Mesodermal cell (in vitro differentiated cells): ENCODE measurements at regions not wholly inside any gene's neighbourhood (a gene's known extent, or its start where the extent isn't known, plus 50 kb on each side); places are given as distances from the start of the nearest gene placed in this dataset.

ENCODE experiments used
- H3K27ac ChIP-seq: 2 replicates; pipeline ENCODE4 v1.7.0; 2013; ENCODE audit warnings: mild to moderate bottlenecking, low read depth, low read length, moderate library complexity; ENCODE audit not compliant: severe bottlenecking
- H3K36me3 ChIP-seq: 2 replicates; pipeline ENCODE4 v1.7.1; 2013; ENCODE audit warnings: mild to moderate bottlenecking, low read length, moderate library complexity; ENCODE audit not compliant: control insufficient read depth, insufficient read depth
- H3K4me1 ChIP-seq: one replicate; pipeline ENCODE4 v1.7.1; 2013; ENCODE audit warnings: mild to moderate bottlenecking, low read length; ENCODE audit not compliant: insufficient read depth, control insufficient read depth, poor library complexity, severe bottlenecking
- H3K4me3 ChIP-seq: 2 replicates; pipeline ENCODE4 v1.7.0; 2013; ENCODE audit warnings: low read length, control low read depth, mild to moderate bottlenecking; ENCODE audit not compliant: insufficient read depth, poor library complexity, severe bottlenecking; ENCODE audit errors: extremely low read depth
- H3K9me3 ChIP-seq: 2 replicates; pipeline ENCODE4 v1.7.1; 2013; ENCODE audit warnings: mild to moderate bottlenecking, low read length, moderate library complexity; ENCODE audit not compliant: control insufficient read depth
- WGBS, 2 experiments: methylation state at CpG; one replicate each; pipeline ENCODE4 v1.1.5; 2013; ENCODE audit warnings: missing lambda C conversion rate in 2 of 2; ENCODE audit not compliant: insufficient coverage in 2 of 2; 5-methylcytosine and 5-hydroxymethylcytosine counted together

GRCh38 chr11:95690100-95690499 is 99.5 kb downstream of the FAM76B start:
- Histone ChIP-seq H3K9me3 (no peaks in the 10 kb centered on the region), H3K36me3 (no peaks in the 10 kb centered on the region), H3K27ac (no peak overlapping the region), H3K4me3 (no peak overlapping the region), H3K4me1 (no peaks in the 10 kb centered on the region)
- 93% methylated on average over 3 of the region's 3 CpGs; no CpG with 5 or more reads in 1 of the 2 experiments for WGBS, 2 experiments

- WGBS, 2 experiments, result 88 to 97% methylated on average over 4 of the region's 7 CpGs
- Histone ChIP-seq H3K9me3 (no peaks in the 10 kb centered on the region), H3K27ac (no peak overlapping the region), H3K36me3 (no peaks in the 10 kb centered on the region), H3K4me3 (no peak overlapping the region), H3K4me1 (no peaks in the 10 kb centered on the region)
Observed at GRCh38 chr11:95688501-95689222, 100.9 kb downstream of the FAM76B start.

GRCh38 chr11:95688015-95688414 is 101.6 kb downstream of the FAM76B start:
- H3K9me3 ChIP-seq, result no peaks in the 10 kb centered on the region
- no peak overlapping the region for H3K4me3 ChIP-seq
- no peaks in the 10 kb centered on the region for H3K36me3 ChIP-seq
- no peak overlapping the region for H3K27ac ChIP-seq
- no peaks in the 10 kb centered on the region for H3K4me1 ChIP-seq
- WGBS, 2 experiments, result 100% methylated on average over 1 of the region's 2 CpGs

GRCh38 chr11:95686265-95686664 is 103.3 kb downstream of the FAM76B start:
- no CpG with 5 or more reads among the region's 3 CpGs for whole genome bisulfite sequencing, 2 experiments
- Histone ChIP-seq H3K4me3 (no peak overlapping the region), H3K9me3 (no peaks in the 10 kb centered on the region), H3K36me3 (no peaks in the 10 kb centered on the region), H3K27ac (no peak overlapping the region), H3K4me1 (no peaks in the 10 kb centered on the region)

- Histone ChIP-seq H3K4me1 (no peaks in the 10 kb centered on the region), H3K27ac (no peak overlapping the region), H3K4me3 (no peak overlapping the region), H3K36me3 (no peaks in the 10 kb centered on the region), H3K9me3 (no peaks in the 10 kb centered on the region)
- WGBS, 2 experiments, result 100% methylated on average over 2 of the region's 2 CpGs; no CpG with 5 or more reads in 1 of the 2 experiments
Observed at GRCh38 chr11:95684701-95685100, 104.9 kb downstream of the FAM76B start.

- Histone ChIP-seq H3K36me3 (no peaks in the 10 kb centered on the region), H3K27ac (no peak overlapping the region), H3K9me3 (no peaks in the 10 kb centered on the region), H3K4me3 (no peak overlapping the region), H3K4me1 (no peaks in the 10 kb centered on the region)
- WGBS, 2 experiments, result 88 to 100% methylated on average over 1 of the region's 1 CpG
Observed at GRCh38 chr11:95684170-95684569, 105.4 kb downstream of the FAM76B start.

- Histone ChIP-seq H3K27ac (no peak overlapping the region), H3K9me3 (no peaks in the 10 kb centered on the region), H3K4me3 (no peak overlapping the region), H3K36me3 (no peaks in the 10 kb centered on the region), H3K4me1 (no peaks in the 10 kb centered on the region)
- 70 to 91% methylated on average over 1 of the region's 2 CpGs for WGBS, 2 experiments
Observed at GRCh38 chr11:95682552-95682951, 107.0 kb downstream of the FAM76B start.

GRCh38 chr11:95680169-95680929 is 109.2 kb downstream of the FAM76B start:
- H3K27ac ChIP-seq, result no peak overlapping the region
- H3K4me1 ChIP-seq, result no peaks in the 10 kb centered on the region
- H3K4me3 ChIP-seq, result no peak overlapping the region
- H3K36me3 ChIP-seq, result no peaks in the 10 kb centered on the region
- WGBS, 2 experiments, result 73 to 100% methylated on average over 1 of the region's 3 CpGs
- H3K9me3 ChIP-seq, result no peaks in the 10 kb centered on the region

- Histone ChIP-seq H3K27ac (no peak overlapping the region), H3K9me3 (no peaks in the 10 kb centered on the region)
Observed at GRCh38 chr11:95678988-95679387, 110.6 kb downstream of the FAM76B start.

GRCh38 chr11:95676308-95676707 is 113.3 kb downstream of the FAM76B start:
- WGBS, 2 experiments, result 83 to 97% methylated on average over 1 to 3 of the region's 4 CpGs
- Histone ChIP-seq H3K4me3 (no peak overlapping the region), H3K9me3 (no peaks in the 10 kb centered on the region), H3K36me3 (no peaks in the 10 kb centered on the region), H3K27ac (no peak overlapping the region), H3K4me1 (no peaks in the 10 kb centered on the region)

More at GRCh38 chr11:95678988-95679387, 110.6 kb downstream of the FAM76B start:
- WGBS, 2 experiments, result 88 to 100% methylated on average over 1 to 3 of the region's 4 CpGs
- H3K4me1 ChIP-seq, result no peaks in the 10 kb centered on the region
- no peaks in the 10 kb centered on the region for H3K36me3 ChIP-seq
- no peak overlapping the region for H3K4me3 ChIP-seq

GRCh38 chr11:95675585-95675984 is 114.0 kb downstream of the FAM76B start:
- Histone ChIP-seq H3K4me3 (no peak overlapping the region), H3K36me3 (no peaks in the 10 kb centered on the region), H3K9me3 (no peaks in the 10 kb centered on the region), H3K27ac (no peak overlapping the region), H3K4me1 (no peaks in the 10 kb centered on the region)
- 100% methylated on average over 1 of the region's 2 CpGs; no CpG with 5 or more reads in 1 of the 2 experiments for WGBS, 2 experiments
